Hypothalamus (tissue), 51 donors: ENCODE measurements at regions not wholly inside any gene's neighbourhood (a gene's known extent, or its start where the extent isn't known, plus 50 kb on each side); places are given as distances from the start of the nearest gene placed in this dataset.

ENCODE experiments used
- DNase-seq, 51 donors: peaks; one replicate each; lab custom pipeline; 2025; lab: John Stamatoyannopoulos, UW

- DNase-seq, result no peak
Measured at GRCh38 chr2:14355102-14355501, 277.4 kb upstream of the LRATD1 start.

GRCh38 chr2:14358339-14358738 lies 274.2 kb upstream of the LRATD1 start:
- no peak for DNase-seq

DNA sequence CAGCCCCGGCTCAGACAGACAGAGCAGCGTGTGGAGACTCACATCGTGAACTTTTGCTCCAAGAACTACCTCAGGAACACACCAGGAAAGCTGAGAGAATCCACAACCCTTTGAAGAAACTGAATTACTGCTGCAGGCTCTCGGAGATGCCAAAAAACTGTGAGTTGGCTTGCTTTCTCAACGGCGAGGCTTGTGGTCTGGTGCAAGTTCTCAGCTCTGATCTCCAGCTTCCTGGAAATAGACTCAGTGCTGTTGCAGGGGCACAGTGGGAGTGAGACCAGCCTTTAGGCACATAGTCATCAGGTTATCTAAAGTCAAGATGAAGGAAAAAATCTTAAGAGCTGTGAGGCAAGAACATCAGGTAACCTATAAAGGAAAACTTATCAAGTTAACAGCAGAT lies 273.7 kb upstream of the LRATD1 start:
- no peak for DNase-seq

DNA sequence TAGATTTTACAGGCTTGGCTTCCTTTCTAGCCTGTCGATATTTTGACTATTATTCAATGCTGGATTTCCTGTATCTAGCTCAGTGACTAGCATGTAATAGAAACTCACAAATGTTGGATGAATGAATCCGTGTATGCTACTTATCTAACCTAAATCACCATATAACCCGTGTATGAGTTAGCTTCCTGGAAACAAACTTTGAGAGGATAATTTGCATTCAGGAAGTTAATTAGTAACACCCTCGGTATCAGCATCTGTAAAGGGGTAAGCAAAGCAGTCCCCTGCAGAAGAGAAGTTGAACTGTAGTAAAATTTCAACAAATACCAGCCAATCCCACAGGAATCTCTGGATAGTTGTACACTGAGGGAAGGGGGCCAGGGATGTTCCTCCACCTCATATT lies 269.4 kb upstream of the LRATD1 start:
- no peak for DNase-seq

GRCh38 chr2:14363976-14364375 lies 268.5 kb upstream of the LRATD1 start:
- DNase-seq, result no peak

DNA sequence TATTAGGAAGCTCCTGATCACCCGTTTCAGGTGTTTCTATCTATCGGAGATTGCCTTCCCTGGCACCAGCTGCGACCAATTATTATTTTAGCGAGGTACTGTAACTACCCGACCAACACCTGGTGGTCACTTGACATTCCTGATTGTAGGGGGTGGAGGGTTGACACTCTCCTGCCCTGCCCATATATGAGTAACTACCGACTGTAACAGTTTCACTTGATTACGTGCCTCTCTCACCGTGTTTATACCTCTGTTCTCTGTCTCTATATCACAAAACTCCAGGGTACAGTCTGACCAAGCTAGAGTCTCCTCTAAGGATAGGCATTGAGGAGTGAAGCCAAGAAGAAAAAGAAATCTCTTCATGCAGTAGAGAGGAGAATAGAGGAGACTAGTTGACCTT lies 268.0 kb upstream of the LRATD1 start:
- no peak for DNase-seq

DNA sequence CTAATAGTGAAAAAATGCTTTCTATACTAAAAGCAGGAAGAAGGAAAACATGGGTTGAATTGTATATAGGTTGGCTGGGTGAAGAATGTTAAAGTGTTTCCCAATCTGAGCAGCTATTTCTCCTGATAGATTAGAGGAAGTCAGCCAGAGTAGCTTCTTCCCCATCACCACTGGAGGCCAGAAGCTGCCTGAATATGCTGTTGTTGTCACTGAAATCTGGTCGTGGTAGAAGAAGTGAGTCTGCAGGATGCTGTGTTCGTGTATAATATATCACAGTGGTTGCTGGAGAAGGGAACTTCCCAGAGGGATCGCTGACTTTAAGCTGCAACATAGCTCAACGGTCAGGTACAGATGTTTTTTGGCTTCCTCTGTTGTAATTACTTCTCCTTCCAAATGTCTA lies 247.5 kb upstream of the LRATD1 start:
- DNase-seq, result no peak

- no peak for DNase-seq
Measured at GRCh38 chr2:14387332-14387731, 245.2 kb upstream of the LRATD1 start.

DNA sequence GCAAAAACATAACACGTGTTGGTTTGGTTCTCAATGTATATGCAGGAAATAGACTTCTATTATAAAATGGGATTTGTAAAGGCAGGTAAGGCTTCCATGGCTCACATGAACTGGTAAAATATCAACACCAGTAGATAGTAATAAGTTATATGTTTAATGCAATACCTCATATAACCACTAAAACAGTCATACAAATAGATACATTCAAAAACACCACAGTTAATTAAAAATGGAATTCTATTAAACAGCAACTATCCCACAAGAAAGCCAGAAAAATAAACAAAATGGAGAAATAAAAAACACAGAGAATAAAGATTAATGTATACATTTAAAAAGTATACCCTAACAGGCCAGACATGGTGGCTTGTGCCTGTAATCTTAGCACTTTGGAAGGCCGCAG lies 243.8 kb upstream of the LRATD1 start:
- DNase-seq, result no peak

DNA sequence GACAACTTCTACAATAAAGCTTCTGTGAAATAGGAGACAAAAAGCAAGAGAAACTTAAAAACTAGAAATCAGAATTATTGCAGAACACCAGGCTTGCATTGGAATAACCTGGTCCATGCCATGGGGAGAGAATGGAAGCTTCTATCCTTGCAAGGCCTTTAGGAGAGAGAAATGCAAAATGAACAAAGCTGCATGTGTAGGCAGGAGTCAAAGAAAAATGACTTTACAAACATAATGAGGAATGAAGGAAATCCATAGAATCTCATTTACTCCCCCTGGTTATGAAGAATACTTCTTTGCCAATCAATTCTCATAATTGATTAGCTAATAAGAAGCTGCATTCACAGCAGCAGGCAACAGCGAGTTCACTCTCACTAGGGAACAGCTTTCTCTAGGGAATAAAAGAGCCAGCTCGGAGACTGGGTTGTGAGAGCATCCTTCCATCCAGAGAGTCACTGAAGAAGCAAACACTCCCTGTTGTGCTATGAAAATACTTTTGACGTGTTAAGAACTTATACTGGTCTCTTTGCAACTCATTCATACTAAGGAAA lies 235.9 kb upstream of the LRATD1 start:
- DNase-seq, result no peak

DNA sequence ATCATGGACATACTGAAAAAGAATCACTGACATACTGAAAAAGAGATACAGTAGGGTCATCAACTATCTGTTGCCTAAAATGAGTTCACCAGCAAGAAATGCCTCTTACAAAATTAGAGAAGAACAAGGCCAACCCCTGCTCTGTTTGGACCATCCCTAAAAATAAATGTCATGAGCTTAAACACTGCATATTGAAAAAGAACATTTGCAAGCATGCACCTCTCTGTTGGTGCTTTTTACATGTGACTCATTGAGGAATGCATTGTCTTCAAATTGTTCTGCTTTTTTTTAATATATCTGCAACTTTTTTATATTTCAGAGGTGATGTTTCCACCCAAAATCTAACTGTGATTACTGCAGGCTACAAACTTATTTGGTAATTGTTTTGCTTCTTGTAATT lies 233.9 kb upstream of the LRATD1 start:
- no peak for DNase-seq

DNA sequence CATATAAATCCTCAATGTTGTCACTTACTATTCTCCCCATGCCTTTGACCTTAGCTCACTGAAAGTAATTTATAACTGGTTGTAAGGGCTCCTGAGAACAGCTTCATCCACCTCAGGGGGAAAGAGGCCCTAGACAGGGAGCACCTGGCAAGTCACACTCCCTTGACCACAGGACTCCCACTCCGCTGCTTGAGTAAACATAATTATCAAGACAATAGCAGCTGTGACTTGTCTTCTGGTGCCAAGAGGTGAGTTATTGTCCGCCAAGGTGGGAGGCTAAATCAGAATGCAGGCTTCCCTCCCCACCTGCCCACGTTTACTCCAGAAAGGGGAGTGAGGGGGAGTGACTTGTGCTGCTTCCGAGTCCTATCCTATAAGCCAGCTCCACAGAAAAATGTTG lies 230.6 kb upstream of the LRATD1 start:
- DNase-seq, result no peak

GRCh38 chr2:14408695-14409094 lies 223.8 kb upstream of the LRATD1 start:
- DNase-seq, result no peak

DNA sequence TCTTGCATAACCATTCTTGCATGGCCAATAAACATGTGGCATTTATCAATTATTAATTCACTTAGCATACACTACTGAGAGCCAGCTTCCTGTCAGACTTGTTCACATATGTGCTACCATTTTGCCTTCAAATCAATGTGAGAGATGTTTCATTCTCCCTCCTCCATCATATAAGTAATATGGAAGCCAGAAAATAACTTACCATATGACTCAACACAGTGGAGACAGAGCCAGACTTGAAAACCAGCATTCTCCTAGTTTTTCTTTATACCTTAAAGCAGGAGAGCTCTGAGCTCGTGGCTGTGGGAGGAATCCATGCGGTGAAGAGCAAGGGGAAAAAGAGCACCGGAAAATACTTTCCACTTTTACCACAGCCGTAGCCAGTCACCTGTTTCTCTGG lies 215.0 kb upstream of the LRATD1 start:
- DNase-seq, result no peak

DNA sequence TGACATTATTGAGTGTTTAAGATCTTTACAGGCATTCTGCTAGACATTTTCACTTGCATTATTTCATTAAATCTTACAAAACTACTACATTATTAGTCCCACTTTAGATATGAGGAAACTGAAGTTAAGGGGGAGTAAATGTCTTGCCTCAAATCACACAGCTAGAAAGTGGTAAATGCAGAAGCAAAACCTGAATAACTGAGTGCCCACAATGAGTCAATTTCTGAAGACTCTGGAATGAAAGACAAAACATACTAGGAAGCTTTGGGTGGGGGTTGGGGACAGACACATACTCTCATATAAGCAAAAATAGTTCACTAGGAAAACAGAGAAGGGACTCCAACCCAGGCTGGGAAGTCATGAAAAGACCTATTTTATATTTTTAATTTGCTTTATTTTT lies 214.4 kb upstream of the LRATD1 start:
- DNase-seq, result no peak

DNA sequence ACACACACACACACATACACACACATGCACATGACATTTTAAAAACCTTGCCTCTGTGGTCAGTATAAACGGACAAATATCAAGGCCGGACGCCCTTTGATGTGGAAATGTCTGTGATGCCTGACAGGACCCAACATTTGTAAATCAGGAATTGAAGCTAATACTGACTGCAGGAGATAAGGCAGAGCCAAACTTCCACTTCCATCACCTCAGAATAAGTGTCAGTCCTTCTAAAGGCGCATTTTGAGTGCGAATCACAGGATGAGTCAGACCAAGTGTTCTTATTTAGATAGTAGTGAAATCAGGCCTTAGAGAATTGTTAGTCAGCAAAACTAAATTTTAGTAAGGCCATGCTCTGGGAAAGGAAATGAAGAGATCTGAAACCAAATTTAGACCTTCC lies 211.7 kb upstream of the LRATD1 start:
- DNase-seq, result no peak

GRCh38 chr2:14422426-14422825 lies 210.1 kb upstream of the LRATD1 start:
- no peak for DNase-seq

- DNase-seq, result no peak
Measured at GRCh38 chr2:14423145-14423906, 209.2 kb upstream of the LRATD1 start.

DNA sequence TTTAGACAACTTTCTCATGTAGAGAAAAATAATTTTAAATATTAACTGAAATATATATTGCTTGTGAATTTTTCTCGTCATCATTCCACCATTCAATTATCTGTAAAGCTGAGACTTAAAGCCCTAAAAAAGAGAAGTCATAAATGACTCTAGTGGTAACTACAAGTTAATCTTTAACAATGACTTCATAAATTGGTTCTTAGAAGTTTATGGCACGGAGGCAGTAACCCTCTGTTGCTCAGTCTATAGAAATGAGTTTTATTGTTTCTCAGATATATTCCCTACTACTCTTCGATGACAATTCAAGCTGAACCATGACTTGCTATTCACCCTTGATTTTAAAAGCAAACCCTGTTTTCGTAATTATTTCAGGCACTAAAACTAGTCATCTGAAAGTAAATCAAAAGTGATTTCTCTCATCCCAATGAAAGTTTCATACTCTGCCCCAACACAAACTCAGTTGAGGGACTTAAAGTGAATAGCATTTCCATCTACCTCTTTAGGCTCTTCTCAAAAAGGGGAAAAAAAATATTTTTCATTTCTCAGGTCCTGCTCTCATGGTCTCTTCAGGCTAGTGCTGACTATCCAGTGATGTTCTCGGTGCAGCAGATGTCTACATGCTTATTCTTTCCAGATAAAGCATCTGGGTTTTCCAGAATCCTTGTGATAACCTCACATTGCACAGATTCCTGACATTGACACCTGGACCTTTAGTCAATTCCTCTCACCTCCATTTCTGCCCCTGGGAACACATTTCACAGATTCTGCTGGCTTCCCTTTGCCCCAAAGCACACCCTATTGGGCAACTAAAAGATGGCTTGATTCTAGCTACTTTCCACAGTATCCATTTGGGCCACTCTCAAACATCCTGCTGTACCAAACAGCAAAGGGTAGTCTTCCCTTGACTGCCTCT lies 207.8 kb upstream of the LRATD1 start:
- DNase-seq, result no peak

GRCh38 chr2:14425869-14426268 lies 206.6 kb upstream of the LRATD1 start:
- DNase-seq, result no peak

- peak in 2 of 51 donors; percentile 1 to 3 for DNase-seq
Measured at GRCh38 chr2:14428056-14428455, 204.5 kb upstream of the LRATD1 start.
